ENCODE measurements at regions not wholly inside any gene's neighbourhood (a gene's known extent, or its start where the extent isn't known, plus 50 kb on each side); places are given as distances from the start of the nearest gene placed in this dataset.

- TF ChIP-seq, protein P1, sequence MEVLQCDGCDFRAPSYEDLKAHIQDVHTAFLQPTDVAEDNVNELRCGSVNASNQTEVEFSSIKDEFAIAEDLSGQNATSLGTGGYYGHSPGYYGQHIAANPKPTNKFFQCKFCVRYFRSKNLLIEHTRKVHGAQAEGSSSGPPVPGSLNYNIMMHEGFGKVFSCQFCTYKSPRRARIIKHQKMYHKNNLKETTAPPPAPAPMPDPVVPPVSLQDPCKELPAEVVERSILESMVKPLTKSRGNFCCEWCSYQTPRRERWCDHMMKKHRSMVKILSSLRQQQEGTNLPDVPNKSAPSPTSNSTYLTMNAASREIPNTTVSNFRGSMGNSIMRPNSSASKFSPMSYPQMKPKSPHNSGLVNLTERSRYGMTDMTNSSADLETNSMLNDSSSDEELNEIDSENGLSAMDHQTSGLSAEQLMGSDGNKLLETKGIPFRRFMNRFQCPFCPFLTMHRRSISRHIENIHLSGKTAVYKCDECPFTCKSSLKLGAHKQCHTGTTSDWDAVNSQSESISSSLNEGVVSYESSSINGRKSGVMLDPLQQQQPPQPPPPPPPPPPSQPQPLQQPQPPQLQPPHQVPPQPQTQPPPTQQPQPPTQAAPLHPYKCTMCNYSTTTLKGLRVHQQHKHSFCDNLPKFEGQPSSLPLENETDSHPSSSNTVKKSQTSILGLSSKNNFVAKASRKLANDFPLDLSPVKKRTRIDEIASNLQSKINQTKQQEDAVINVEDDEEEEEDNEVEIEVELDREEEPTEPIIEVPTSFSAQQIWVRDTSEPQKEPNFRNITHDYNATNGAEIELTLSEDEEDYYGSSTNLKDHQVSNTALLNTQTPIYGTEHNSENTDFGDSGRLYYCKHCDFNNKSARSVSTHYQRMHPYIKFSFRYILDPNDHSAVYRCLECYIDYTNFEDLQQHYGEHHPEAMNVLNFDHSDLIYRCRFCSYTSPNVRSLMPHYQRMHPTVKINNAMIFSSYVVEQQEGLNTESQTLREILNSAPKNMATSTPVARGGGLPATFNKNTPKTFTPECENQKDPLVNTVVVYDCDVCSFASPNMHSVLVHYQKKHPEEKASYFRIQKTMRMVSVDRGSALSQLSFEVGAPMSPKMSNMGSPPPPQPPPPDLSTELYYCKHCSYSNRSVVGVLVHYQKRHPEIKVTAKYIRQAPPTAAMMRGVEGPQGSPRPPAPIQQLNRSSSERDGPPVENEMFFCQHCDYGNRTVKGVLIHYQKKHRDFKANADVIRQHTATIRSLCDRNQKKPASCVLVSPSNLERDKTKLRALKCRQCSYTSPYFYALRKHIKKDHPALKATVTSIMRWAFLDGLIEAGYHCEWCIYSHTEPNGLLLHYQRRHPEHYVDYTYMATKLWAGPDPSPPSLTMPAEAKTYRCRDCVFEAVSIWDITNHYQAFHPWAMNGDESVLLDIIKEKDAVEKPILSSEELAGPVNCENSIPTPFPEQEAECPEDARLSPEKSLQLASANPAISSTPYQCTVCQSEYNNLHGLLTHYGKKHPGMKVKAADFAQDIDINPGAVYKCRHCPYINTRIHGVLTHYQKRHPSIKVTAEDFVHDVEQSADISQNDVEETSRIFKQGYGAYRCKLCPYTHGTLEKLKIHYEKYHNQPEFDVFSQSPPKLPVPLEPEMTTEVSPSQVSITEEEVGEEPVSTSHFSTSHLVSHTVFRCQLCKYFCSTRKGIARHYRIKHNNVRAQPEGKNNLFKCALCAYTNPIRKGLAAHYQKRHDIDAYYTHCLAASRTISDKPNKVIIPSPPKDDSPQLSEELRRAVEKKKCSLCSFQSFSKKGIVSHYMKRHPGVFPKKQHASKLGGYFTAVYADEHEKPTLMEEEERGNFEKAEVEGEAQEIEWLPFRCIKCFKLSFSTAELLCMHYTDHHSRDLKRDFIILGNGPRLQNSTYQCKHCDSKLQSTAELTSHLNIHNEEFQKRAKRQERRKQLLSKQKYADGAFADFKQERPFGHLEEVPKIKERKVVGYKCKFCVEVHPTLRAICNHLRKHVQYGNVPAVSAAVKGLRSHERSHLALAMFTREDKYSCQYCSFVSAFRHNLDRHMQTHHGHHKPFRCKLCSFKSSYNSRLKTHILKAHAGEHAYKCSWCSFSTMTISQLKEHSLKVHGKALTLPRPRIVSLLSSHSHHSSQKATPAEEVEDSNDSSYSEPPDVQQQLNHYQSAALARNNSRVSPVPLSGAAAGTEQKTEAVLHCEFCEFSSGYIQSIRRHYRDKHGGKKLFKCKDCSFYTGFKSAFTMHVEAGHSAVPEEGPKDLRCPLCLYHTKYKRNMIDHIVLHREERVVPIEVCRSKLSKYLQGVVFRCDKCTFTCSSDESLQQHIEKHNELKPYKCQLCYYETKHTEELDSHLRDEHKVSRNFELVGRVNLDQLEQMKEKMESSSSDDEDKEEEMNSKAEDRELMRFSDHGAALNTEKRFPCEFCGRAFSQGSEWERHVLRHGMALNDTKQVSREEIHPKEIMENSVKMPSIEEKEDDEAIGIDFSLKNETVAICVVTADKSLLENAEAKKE (CRISPR knock-in tag; IDR thresholded peaks at IDR 0.05): no peak
- TF ChIP-seq EZH2 (IDR thresholded peaks at IDR 0.05; ENCODE audit: low read depth, unreplicated experiment): no peak
- no peak for TF ChIP-seq POLR2AphosphoS5 (IDR thresholded peaks at IDR 0.05; ENCODE audit: low read depth)
- no peak for TF ChIP-seq ZNF114 (CRISPR knock-in tag; IDR thresholded peaks at IDR 0.05)
- TF ChIP-seq ZNF331 (CRISPR knock-in tag; IDR thresholded peaks at IDR 0.05; ENCODE audit: low read depth): no peak
- no peak for TF ChIP-seq CTCF (conservative IDR thresholded peaks at IDR 0.05; ENCODE audit: low read depth in 2 of 2)
- TF ChIP-seq JUNB (IDR thresholded peaks at IDR 0.05; ENCODE audit: unreplicated experiment): no peak
Observed at GRCh38 chr6:109260126-109260525, 122.1 kb downstream of the CD164 start (continued).

DNA sequence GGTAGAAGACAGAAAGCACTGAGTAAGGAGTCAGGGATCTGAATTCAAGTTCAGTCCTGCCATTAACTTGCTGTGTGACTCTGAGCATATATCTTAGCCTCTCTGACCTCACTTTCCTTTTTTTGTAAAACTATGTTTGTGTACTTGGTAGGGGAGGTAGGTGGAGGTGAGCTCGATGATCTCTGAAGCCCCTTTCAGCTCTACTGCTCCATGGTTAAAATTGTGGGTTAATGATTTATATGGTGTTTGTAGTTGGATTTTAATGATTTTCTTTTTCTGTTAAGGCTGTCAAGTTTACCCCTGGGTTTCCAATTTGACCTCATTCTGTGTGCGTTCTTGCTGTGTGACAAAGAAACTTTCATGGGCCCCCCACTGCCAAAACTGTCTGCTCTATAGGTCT lies 124.1 kb downstream of the CD164 start:
- ATAC-seq: no peak
- Histone ChIP-seq H3K79me2 (replicated peaks; ENCODE audit: insufficient read depth) (no peaks in the 10 kb centered on the region), H3K9me2 (ENCODE audit: insufficient read depth) (no peaks in the 10 kb centered on the region), H2AFZ (no peak overlapping the region), H3K27ac (ENCODE audit: low read depth) (no peak overlapping the region), H3K4me3 (no peak overlapping the region), H3K36me3 (ENCODE audit: insufficient read depth) (no peaks in the 10 kb centered on the region), H4K20me1 (replicated peaks; ENCODE audit: insufficient read depth) (no peaks in the 10 kb centered on the region), H3K4me2 (no peak overlapping the region), H3F3A (replicated peaks; ENCODE audit: low read depth) (no peaks in the 10 kb centered on the region), H3K4me1 (ENCODE audit: insufficient read depth) (no peaks in the 10 kb centered on the region), H3K27me3 (ENCODE audit: insufficient read depth) (no peaks in the 10 kb centered on the region)
- H3K27me3 Mint-ChIP-seq (ENCODE audit: insufficient read depth, low read depth, poor library complexity): no peaks in the 10 kb centered on the region
- H3K27ac Mint-ChIP-seq: no peak overlapping the region
- H3K36me3 Mint-ChIP-seq (ENCODE audit: low read depth): peaks cover 4% of the 10 kb centered on the region; the same call in 1 of the 3 replicates
- peaks cover 4% of the 10 kb centered on the region; the same call in 1 of the 3 replicates for H3K4me1 Mint-ChIP-seq
- no peak overlapping the region for H3K4me3 Mint-ChIP-seq
- no peak for DNase-seq (ENCODE audit: low spot score)
- no peaks in the 10 kb centered on the region for H3K9me3 Mint-ChIP-seq
- TF ChIP-seq POLR2AphosphoS5 (IDR thresholded peaks at IDR 0.05; ENCODE audit: low read depth): no peak
- no peak for TF ChIP-seq ZNF114 (CRISPR knock-in tag; IDR thresholded peaks at IDR 0.05)
- no peak for TF ChIP-seq ZNF331 (CRISPR knock-in tag; IDR thresholded peaks at IDR 0.05; ENCODE audit: low read depth)
- no peak for TF ChIP-seq NANOG (IDR thresholded peaks at IDR 0.05; ENCODE audit: borderline replicate concordance)
- no peak for TF ChIP-seq JUNB (IDR thresholded peaks at IDR 0.05; ENCODE audit: unreplicated experiment)
- TF ChIP-seq, protein P1 (CRISPR knock-in tag; IDR thresholded peaks at IDR 0.05): no peak
